GM18499 (cell line): ENCODE measurements at regions not wholly inside any gene's neighbourhood (a gene's known extent, or its start where the extent isn't known, plus 50 kb on each side); places are given as distances from the start of the nearest gene placed in this dataset.

ENCODE experiments used
- ATAC-seq: cut with Tn5 transposase; IDR thresholded peaks from one replicate; pipeline ENCODE4 v1.9.1; 2021; ENCODE audit warnings: moderate number of reproducible peaks; ENCODE audit not compliant: insufficient read depth, unreplicated experiment

- no peak for ATAC-seq
Observed at GRCh38 chr4:138964716-138965426, 50.7 kb upstream of the NOCT start.

GRCh38 chr4:138963412-138963811 lies 52.2 kb upstream of the NOCT start:
- ATAC-seq, result no peak

GRCh38 chr4:138961664-138962063 lies 53.9 kb upstream of the NOCT start:
- ATAC-seq, result no peak

- no peak for ATAC-seq
Observed at GRCh38 chr4:138961129-138961528, 54.5 kb upstream of the NOCT start.

- no peak for ATAC-seq
Observed at GRCh38 chr4:138960175-138960710, 55.3 kb upstream of the NOCT start.

GRCh38 chr4:138959097-138959815 lies 56.3 kb upstream of the NOCT start:
- no peak for ATAC-seq

- ATAC-seq, result no peak
Observed at GRCh38 chr4:138958519-138958918, 57.1 kb upstream of the NOCT start.

GRCh38 chr4:138957302-138957701 lies 58.3 kb upstream of the NOCT start:
- no peak for ATAC-seq

- no peak for ATAC-seq
Observed at GRCh38 chr4:138954428-138954827, 61.2 kb upstream of the NOCT start.

- ATAC-seq, result no peak
Observed at GRCh38 chr4:138953961-138954371, 61.6 kb upstream of the NOCT start.

- ATAC-seq, result no peak
Observed at GRCh38 chr4:138952411-138952810, 63.2 kb upstream of the NOCT start.

GRCh38 chr4:138951764-138952163 lies 63.8 kb upstream of the NOCT start:
- ATAC-seq, result no peak

- ATAC-seq, result no peak
Observed at GRCh38 chr4:138949866-138950265, 65.7 kb upstream of the NOCT start.

GRCh38 chr4:138948918-138949317 lies 66.7 kb upstream of the NOCT start:
- ATAC-seq, result no peak

- no peak for ATAC-seq
Observed at GRCh38 chr4:138946306-138946705, 69.3 kb upstream of the NOCT start.

- ATAC-seq, result no peak
Observed at GRCh38 chr4:138945840-138946239, 69.7 kb upstream of the NOCT start.

- no peak for ATAC-seq
Observed at GRCh38 chr4:138945401-138945800, 70.2 kb upstream of the NOCT start.

GRCh38 chr4:138943893-138944292 lies 71.7 kb upstream of the NOCT start:
- ATAC-seq, result no peak

GRCh38 chr4:138941037-138941436 lies 74.5 kb upstream of the NOCT start:
- ATAC-seq, result no peak

GRCh38 chr4:138939960-138940359 lies 75.6 kb upstream of the NOCT start:
- no peak for ATAC-seq

GRCh38 chr4:138938366-138938690 lies 77.3 kb upstream of the NOCT start:
- no peak for ATAC-seq
